ENCODE measurements at regions not wholly inside any gene's neighbourhood (a gene's known extent, or its start where the extent isn't known, plus 50 kb on each side); places are given as distances from the start of the nearest gene placed in this dataset.

DNA sequence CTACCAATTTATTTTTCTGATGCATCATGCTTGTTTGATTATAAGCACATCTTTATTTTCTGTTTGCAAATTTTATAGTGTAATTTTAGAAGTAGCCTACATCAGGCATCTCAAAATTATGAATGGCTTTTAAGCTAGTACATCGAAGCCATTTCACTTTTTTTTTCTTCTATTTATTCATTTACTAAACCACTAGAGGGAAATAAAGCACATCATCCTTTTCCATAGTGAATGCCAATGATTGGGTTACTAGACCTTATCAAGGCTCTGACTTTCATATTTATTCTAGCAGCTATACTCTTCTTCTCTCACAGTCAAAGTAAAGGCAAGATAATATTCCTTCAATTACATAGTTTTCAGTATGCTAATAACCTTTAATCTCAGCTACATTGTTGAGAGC lies 736.4 kb upstream of the LRFN5 start:
- no peaks in the 10 kb centered on the region for H3K4me1 ChIP-seq (ENCODE audit: control insufficient read depth, insufficient read depth, low read length)
- Mint-ChIP-seq H3K4me3 (no peak overlapping the region), H3K4me1 (no peaks in the 10 kb centered on the region), H3K36me3 (no peaks in the 10 kb centered on the region), H3K27ac (no peak overlapping the region), H3K27me3 (ENCODE audit: low read depth in 2 of 2) (no peaks in the 10 kb centered on the region), H3K9me3 (peaks cover 8 to 15% of the 10 kb centered on the region in 2 donors)
- no peaks in the 10 kb centered on the region for H3K36me3 ChIP-seq (ENCODE audit: control insufficient read depth, insufficient read depth, low read length)
- H3K27ac ChIP-seq (ENCODE audit: low read length): no peak overlapping the region
- H3K27me3 ChIP-seq (ENCODE audit: control insufficient read depth, insufficient read depth, low read length): no peaks in the 10 kb centered on the region
- H3K4me3 ChIP-seq (ENCODE audit: low read length): no peak overlapping the region
- WGBS (ENCODE audit: insufficient coverage): 67% methylated on average over 1 of the region's 1 CpG
- TF ChIP-seq, protein P1, sequence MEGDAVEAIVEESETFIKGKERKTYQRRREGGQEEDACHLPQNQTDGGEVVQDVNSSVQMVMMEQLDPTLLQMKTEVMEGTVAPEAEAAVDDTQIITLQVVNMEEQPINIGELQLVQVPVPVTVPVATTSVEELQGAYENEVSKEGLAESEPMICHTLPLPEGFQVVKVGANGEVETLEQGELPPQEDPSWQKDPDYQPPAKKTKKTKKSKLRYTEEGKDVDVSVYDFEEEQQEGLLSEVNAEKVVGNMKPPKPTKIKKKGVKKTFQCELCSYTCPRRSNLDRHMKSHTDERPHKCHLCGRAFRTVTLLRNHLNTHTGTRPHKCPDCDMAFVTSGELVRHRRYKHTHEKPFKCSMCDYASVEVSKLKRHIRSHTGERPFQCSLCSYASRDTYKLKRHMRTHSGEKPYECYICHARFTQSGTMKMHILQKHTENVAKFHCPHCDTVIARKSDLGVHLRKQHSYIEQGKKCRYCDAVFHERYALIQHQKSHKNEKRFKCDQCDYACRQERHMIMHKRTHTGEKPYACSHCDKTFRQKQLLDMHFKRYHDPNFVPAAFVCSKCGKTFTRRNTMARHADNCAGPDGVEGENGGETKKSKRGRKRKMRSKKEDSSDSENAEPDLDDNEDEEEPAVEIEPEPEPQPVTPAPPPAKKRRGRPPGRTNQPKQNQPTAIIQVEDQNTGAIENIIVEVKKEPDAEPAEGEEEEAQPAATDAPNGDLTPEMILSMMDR (IDR thresholded peaks at IDR 0.05): no peak
- no peaks in the 10 kb centered on the region for H3K9me3 ChIP-seq (ENCODE audit: control insufficient read depth, insufficient read depth, low read length)
- DNase-seq: no peak
- ATAC-seq: no peak
- intact Hi-C loops (cut with micrococcal nuclease): no loop called here

DNA sequence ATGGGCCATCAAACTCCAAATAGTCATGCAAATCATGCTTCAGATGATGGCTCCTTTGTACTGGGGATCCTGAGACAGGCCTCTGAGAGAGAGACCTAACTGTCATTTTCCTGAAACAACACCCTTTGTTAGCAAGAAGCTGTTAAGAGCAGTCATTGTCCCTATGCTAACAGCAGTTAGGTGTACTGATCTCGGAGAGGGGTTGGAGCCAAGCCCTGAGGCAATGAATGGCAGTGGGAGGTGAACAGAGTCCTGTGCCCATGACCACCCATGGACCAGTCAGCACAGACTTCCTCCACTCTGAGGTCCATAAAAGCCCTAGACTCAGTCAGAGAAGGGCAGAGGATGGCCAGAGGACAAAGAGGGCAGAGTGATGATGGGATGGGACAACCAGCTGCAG lies 747.6 kb upstream of the LRFN5 start:
- Mint-ChIP-seq H3K27ac (no peak overlapping the region), H3K36me3 (no peaks in the 10 kb centered on the region), H3K4me1 (no peaks in the 10 kb centered on the region), H3K27me3 (ENCODE audit: low read depth in 2 of 2) (no peaks in the 10 kb centered on the region), H3K9me3 (peaks cover 10 to 14% of the 10 kb centered on the region in 2 donors), H3K4me3 (no peak overlapping the region)
- WGBS (ENCODE audit: insufficient coverage): 78% methylated on average over 1 of the region's 1 CpG
- H3K36me3 ChIP-seq (ENCODE audit: control insufficient read depth, insufficient read depth, low read length): no peaks in the 10 kb centered on the region
- TF ChIP-seq, protein P1 (IDR thresholded peaks at IDR 0.05): no peak
- no peaks in the 10 kb centered on the region for H3K27me3 ChIP-seq (ENCODE audit: control insufficient read depth, insufficient read depth, low read length)
- DNase-seq (no peak), ATAC-seq (no peak)
- H3K27ac ChIP-seq (ENCODE audit: low read length): no peak overlapping the region
- peaks cover 9% of the 10 kb centered on the region for H3K9me3 ChIP-seq (ENCODE audit: control insufficient read depth, insufficient read depth, low read length)
- intact Hi-C loops (cut with micrococcal nuclease): no loop called here
- H3K4me3 ChIP-seq (ENCODE audit: low read length): no peak overlapping the region
- no peaks in the 10 kb centered on the region for H3K4me1 ChIP-seq (ENCODE audit: control insufficient read depth, insufficient read depth, low read length)

DNA sequence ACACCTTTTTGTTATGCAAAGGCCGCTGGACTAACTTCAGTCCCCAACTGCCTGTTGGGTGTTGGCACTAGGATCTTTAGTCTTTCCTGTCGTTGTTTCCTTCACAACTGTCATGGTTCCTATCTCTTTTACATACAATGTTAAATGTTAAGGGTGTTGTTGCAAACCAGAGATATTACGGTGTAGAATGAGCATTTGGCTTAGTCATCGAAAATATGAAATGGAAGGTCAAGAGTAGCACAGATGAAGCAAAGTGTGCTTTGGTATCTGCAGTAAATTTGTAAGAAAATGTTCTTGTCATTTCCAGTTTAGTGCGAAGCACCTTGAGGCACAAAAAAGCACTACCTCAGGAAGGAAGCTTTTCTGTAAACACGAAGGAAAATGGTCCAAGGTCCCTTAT lies 751.3 kb upstream of the LRFN5 start:
- Mint-ChIP-seq H3K4me3 (no peak overlapping the region), H3K36me3 (no peaks in the 10 kb centered on the region), H3K27me3 (ENCODE audit: low read depth in 2 of 2) (no peaks in the 10 kb centered on the region), H3K27ac (no peak overlapping the region), H3K9me3 (peaks cover 2 to 11% of the 10 kb centered on the region in 2 donors), H3K4me1 (no peaks in the 10 kb centered on the region)
- Histone ChIP-seq H3K36me3 (ENCODE audit: control insufficient read depth, insufficient read depth, low read length) (no peaks in the 10 kb centered on the region), H3K4me1 (ENCODE audit: control insufficient read depth, insufficient read depth, low read length) (no peaks in the 10 kb centered on the region), H3K27ac (ENCODE audit: low read length) (no peak overlapping the region), H3K4me3 (ENCODE audit: low read length) (no peak overlapping the region), H3K27me3 (ENCODE audit: control insufficient read depth, insufficient read depth, low read length) (no peaks in the 10 kb centered on the region), H3K9me3 (ENCODE audit: control insufficient read depth, insufficient read depth, low read length) (peaks cover 10% of the 10 kb centered on the region)
- no peak for DNase-seq
- intact Hi-C loops (cut with micrococcal nuclease): no loop called here
- 87% methylated on average over 5 of the region's 6 CpGs for WGBS (ENCODE audit: insufficient coverage)
- TF ChIP-seq, protein P1 (IDR thresholded peaks at IDR 0.05): no peak
- no peak for ATAC-seq

DNA sequence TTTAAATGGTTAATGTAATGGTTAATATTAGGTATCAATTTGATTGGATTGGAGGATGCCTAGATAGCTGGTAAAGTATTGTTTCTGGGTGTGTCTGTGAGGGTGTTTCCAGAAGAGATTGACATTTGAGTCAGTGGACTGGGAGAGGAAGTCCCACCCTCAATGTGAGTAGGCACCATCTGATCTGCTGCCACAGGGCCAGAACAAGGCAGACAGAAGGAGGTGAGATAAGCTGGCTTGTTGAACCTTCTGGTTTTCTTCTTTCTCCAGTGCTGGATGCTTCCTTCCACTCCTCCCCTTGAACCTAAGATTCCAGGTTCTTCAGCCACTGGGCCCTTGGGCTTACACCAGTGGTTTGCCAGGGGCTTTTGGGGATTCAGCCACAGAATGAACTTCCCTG lies 756.5 kb upstream of the LRFN5 start:
- Mint-ChIP-seq H3K4me3 (no peak overlapping the region), H3K36me3 (no peaks in the 10 kb centered on the region), H3K27ac (no peak overlapping the region), H3K27me3 (ENCODE audit: low read depth in 2 of 2) (no peaks in the 10 kb centered on the region), H3K4me1 (no peaks in the 10 kb centered on the region), H3K9me3 (peaks cover 3 to 5% of the 10 kb centered on the region in 2 donors)
- no peak overlapping the region for H3K27ac ChIP-seq (ENCODE audit: low read length)
- H3K9me3 ChIP-seq (ENCODE audit: control insufficient read depth, insufficient read depth, low read length): peaks cover 9% of the 10 kb centered on the region
- TF ChIP-seq, protein P1 (IDR thresholded peaks at IDR 0.05): no peak
- no peaks in the 10 kb centered on the region for H3K27me3 ChIP-seq (ENCODE audit: control insufficient read depth, insufficient read depth, low read length)
- intact Hi-C loops (cut with micrococcal nuclease): no loop called here
- H3K4me3 ChIP-seq (ENCODE audit: low read length): no peak overlapping the region
- no peaks in the 10 kb centered on the region for H3K36me3 ChIP-seq (ENCODE audit: control insufficient read depth, insufficient read depth, low read length)
- H3K4me1 ChIP-seq (ENCODE audit: control insufficient read depth, insufficient read depth, low read length): no peaks in the 10 kb centered on the region
- no peak for ATAC-seq
- DNase-seq: no peak
